ENCODE measurements at regions not wholly inside any gene's neighbourhood (a gene's known extent, or its start where the extent isn't known, plus 50 kb on each side); places are given as distances from the start of the nearest gene placed in this dataset.
"Not testable (repeated sequence)": the region's sequence is repeated elsewhere in the genome, so short reads cannot be mapped to it uniquely, and the experiment has no call there.

DNA sequence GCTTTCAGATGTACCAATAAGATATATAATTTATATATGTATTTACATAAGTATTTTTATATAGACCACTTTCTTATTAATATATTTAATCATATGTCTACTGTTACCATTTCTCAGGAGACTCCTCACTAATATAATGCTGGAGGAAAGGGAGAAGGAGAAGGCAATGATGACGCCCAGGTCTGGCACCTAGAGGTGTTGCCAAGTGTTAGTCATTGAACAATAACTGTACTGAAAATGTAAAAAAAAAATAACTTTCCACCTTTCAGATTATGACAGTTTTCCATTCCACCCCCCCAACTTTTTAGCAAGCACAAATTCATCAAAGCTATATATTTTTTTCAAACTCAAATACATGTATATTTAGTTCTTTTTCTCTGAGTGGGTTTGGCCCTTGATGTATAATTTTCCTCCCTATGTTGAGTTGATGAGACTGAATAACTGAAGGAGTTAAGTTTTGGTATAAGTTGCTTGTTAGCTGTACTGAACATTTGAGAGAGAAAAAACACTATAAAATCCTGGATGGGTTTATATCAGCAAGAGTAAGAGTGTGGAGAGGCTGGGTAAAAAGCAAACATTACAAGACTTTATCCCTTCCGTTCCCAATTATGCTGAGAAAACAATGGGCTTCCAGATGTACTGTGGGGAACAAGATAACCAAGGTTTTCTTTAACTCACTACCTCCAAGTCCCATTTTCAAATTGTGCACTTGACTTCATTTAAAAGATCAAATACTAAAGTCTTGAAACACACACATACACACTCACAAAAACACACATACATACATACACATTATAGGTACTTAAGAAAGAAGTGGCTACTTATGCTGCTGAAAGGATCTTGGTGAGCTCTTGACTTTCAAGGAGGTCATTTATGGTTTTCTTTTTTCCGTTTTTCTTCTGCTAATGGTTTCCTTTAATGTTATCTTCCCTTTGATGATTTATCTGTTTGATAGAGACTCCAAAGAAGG lies 142.8 kb upstream of the IFNE start:
- DNase-seq (ENCODE audit: low read depth) = no peak

DNA sequence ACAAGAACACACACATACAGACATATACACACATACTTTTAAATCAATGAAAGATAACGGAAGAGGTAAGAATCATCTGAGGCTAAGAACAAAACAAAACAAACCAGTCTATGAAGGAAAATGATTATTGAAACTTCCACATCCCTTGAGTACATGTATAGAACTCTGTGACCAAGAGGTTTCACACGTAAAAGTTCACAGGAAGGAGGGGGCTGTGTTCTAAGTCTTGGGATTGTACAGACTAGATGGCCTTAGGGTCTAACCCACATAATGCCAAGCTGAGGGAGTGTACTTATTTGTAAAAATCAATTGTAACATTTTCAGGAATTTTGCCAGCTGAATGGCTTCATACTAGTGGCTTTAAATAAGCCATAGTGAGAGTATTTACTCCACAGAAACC lies 144.4 kb upstream of the IFNE start:
- H3K27me3 ChIP-seq (ENCODE audit: control insufficient read depth, insufficient read depth, low read length) = no peaks in the 10 kb centered on the region
- no peak overlapping the region for H3K4me3 ChIP-seq (ENCODE audit: low read depth, low read length)
- TF ChIP-seq, protein P1, sequence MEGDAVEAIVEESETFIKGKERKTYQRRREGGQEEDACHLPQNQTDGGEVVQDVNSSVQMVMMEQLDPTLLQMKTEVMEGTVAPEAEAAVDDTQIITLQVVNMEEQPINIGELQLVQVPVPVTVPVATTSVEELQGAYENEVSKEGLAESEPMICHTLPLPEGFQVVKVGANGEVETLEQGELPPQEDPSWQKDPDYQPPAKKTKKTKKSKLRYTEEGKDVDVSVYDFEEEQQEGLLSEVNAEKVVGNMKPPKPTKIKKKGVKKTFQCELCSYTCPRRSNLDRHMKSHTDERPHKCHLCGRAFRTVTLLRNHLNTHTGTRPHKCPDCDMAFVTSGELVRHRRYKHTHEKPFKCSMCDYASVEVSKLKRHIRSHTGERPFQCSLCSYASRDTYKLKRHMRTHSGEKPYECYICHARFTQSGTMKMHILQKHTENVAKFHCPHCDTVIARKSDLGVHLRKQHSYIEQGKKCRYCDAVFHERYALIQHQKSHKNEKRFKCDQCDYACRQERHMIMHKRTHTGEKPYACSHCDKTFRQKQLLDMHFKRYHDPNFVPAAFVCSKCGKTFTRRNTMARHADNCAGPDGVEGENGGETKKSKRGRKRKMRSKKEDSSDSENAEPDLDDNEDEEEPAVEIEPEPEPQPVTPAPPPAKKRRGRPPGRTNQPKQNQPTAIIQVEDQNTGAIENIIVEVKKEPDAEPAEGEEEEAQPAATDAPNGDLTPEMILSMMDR (IDR thresholded peaks at IDR 0.05; ENCODE audit: insufficient read depth, low read length, poor library complexity, severe bottlenecking) = no peak
- H3K36me3 ChIP-seq (ENCODE audit: control insufficient read depth, insufficient read depth, low read length) = no peaks in the 10 kb centered on the region
- no peak for DNase-seq (ENCODE audit: low read depth)

More for the DNA sequence above, 142.8 kb upstream of the IFNE start:
- H3K4me3 ChIP-seq (ENCODE audit: low read depth, low read length) = no peak overlapping the region
- H3K36me3 ChIP-seq (ENCODE audit: control insufficient read depth, insufficient read depth, low read length) = no peaks in the 10 kb centered on the region
- TF ChIP-seq, protein P1 (IDR thresholded peaks at IDR 0.05; ENCODE audit: insufficient read depth, low read length, poor library complexity, severe bottlenecking) = no peak
- H3K27me3 ChIP-seq (ENCODE audit: control insufficient read depth, insufficient read depth, low read length) = no peaks in the 10 kb centered on the region

DNA sequence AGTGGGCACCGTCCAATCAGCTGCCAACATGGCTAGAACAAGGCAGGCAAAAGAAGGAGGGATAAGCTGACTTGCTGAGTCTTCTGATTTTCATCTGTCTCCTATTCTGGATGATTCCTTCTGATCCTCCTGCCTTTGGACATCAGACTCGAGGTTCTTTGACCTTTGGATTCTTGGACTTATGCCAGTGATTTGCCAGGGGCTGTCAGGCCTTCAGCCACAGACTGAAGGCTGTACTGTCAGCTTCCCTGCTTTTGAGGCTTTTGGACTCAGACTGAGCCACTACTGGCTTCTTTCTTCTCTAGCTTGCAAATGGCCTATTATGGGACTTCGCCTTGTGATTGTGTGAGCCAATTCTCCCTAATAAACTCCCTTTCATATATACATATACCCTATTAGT lies 146.8 kb upstream of the IFNE start:
- not testable (repeated sequence) for H3K4me3 ChIP-seq (ENCODE audit: low read depth, low read length); DNase-seq (ENCODE audit: low read depth)

DNA sequence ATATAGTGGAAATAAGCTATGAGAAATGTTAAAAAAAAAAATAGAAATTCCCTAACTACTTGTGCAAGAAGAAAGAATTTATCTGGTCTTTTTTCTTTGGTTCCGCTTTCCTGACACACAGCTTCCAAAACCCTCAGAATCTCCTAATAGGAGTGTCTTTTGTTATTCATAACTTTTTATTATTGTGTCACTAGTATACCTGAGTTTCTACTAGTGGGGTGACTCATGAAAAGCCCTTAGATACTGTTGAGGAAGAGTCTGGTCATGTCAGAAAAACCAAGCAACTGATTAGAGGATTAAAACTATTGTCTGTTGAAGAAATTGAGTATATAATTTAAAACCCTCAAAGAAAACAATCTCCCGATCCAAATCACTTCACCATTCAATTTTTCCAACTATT lies 152.8 kb upstream of the IFNE start:
- H3K27me3 ChIP-seq (ENCODE audit: control insufficient read depth, insufficient read depth, low read length) = no peaks in the 10 kb centered on the region
- no peak overlapping the region for H3K4me3 ChIP-seq (ENCODE audit: low read depth, low read length)
- DNase-seq (ENCODE audit: low read depth) = no peak
- TF ChIP-seq, protein P1 (IDR thresholded peaks at IDR 0.05; ENCODE audit: insufficient read depth, low read length, poor library complexity, severe bottlenecking) = no peak
- H3K36me3 ChIP-seq (ENCODE audit: control insufficient read depth, insufficient read depth, low read length) = no peaks in the 10 kb centered on the region

More for the DNA sequence above, 146.8 kb upstream of the IFNE start:
- H3K27me3 ChIP-seq (ENCODE audit: control insufficient read depth, insufficient read depth, low read length); H3K36me3 ChIP-seq (ENCODE audit: control insufficient read depth, insufficient read depth, low read length): not testable (repeated sequence)

DNA sequence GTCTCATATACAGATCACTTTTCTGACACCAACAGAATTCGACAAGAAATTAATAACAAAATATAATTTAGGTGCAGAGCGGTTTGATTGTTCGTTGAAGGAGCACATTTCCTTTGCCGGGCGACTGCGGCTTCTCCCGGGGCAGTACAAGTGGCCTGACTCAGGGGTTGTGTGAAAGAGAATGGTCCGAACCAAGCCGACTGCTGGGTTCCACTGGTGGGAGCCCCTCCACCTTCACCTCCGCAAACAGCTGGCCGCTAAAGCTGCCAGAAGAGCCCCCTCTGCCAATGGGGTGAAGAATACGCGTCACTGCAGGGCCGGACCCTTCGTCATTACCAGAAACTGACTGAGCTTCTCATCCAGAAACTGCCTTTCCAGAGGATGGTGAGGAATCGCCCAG lies 156.0 kb upstream of the IFNE start:
- TF ChIP-seq, protein P1 (IDR thresholded peaks at IDR 0.05; ENCODE audit: insufficient read depth, low read length, poor library complexity, severe bottlenecking) = no peak
- DNase-seq (ENCODE audit: low read depth) = no peak
- H3K27me3 ChIP-seq (ENCODE audit: control insufficient read depth, insufficient read depth, low read length) = no peaks in the 10 kb centered on the region
- no peak overlapping the region for H3K4me3 ChIP-seq (ENCODE audit: low read depth, low read length)
- no peaks in the 10 kb centered on the region for H3K36me3 ChIP-seq (ENCODE audit: control insufficient read depth, insufficient read depth, low read length)

DNA sequence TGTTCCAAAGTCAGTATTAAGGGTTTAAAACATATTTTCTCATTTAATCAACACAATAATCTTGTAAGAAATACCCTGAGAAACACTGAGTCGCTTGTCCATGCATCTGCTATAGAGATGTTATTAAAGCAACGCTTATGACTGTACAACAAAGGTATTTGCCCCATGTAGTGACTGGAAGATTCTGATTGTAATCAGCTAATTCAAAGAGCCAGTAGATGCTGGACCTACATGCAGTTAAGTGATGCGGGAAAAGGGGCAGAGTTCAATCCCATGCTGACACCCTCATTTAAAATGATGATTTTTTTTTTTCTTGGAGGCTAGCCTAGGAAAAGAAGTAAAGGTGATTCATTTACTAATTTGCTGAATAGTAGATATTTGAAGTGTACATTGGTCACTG lies 149.3 kb upstream of the MTAP start:
- DNase-seq (ENCODE audit: low read depth) = no peak
- TF ChIP-seq, protein P1 (IDR thresholded peaks at IDR 0.05; ENCODE audit: insufficient read depth, low read length, poor library complexity, severe bottlenecking) = no peak
- H3K36me3 ChIP-seq (ENCODE audit: control insufficient read depth, insufficient read depth, low read length) = no peaks in the 10 kb centered on the region

More for the DNA sequence above, 149.3 kb upstream of the MTAP start:
- Histone ChIP-seq H3K4me3 (ENCODE audit: low read depth, low read length) (no peak overlapping the region), H3K27me3 (ENCODE audit: control insufficient read depth, insufficient read depth, low read length) (no peaks in the 10 kb centered on the region)
